AG10803 (cell line): ENCODE measurements at regions not wholly inside any gene's neighbourhood (a gene's known extent, or its start where the extent isn't known, plus 50 kb on each side); places are given as distances from the start of the nearest gene placed in this dataset.
"Not testable (repeated sequence)": the region's sequence is repeated elsewhere in the genome, so short reads cannot be mapped to it uniquely, and the experiment has no call there.

Experiments
- DNase-seq: peaks from one replicate; pipeline ENCODE4 v3.0.0; 2010; ENCODE audit warnings: low read depth
- H3K4me3 ChIP-seq: 2 replicates; pipeline ENCODE4 v1.5.1; 2011; ENCODE audit warnings: mild to moderate bottlenecking, low read length, control low read depth
- CTCF ChIP-seq: conservative IDR thresholded peaks from 2 replicates; pipeline ENCODE4 v1.5.1; 2011; ENCODE audit warnings: mild to moderate bottlenecking, low read length, control low read depth, inconsistent platforms

GRCh38 chr6:16901306-16901705 lies 140.0 kb upstream of the ATXN1 start:
- H3K4me3 ChIP-seq: no peak overlapping the region
- no peak for TF ChIP-seq CTCF
- DNase-seq: no peak

- no peak overlapping the region for H3K4me3 ChIP-seq
- no peak for DNase-seq
- TF ChIP-seq CTCF: no peak
Observed at GRCh38 chr6:16898640-16899396, 137.6 kb upstream of the ATXN1 start.

GRCh38 chr6:16897669-16898068 lies 136.4 kb upstream of the ATXN1 start:
- no peak for TF ChIP-seq CTCF
- H3K4me3 ChIP-seq: no peak overlapping the region
- DNase-seq: no peak

GRCh38 chr6:16894301-16894700 lies 133.0 kb upstream of the ATXN1 start:
- H3K4me3 ChIP-seq: no peak overlapping the region
- no peak for TF ChIP-seq CTCF
- peak; percentile 15 for DNase-seq

- not testable (repeated sequence) for H3K4me3 ChIP-seq, DNase-seq
Observed at GRCh38 chr6:16891110-16891509, 129.8 kb upstream of the ATXN1 start.

GRCh38 chr6:16885411-16886160 lies 124.3 kb upstream of the ATXN1 start:
- no peak for TF ChIP-seq CTCF
- H3K4me3 ChIP-seq: no peak overlapping the region
- no peak for DNase-seq

- no peak overlapping the region for H3K4me3 ChIP-seq
- no peak for TF ChIP-seq CTCF
- no peak for DNase-seq
Observed at GRCh38 chr6:16884526-16884925, 123.3 kb upstream of the ATXN1 start.
